Urinary bladder (tissue), 3 donors: ENCODE measurements at regions not wholly inside any gene's neighbourhood (a gene's known extent, or its start where the extent isn't known, plus 50 kb on each side); places are given as distances from the start of the nearest gene placed in this dataset.
"Not testable (repeated sequence)": the region's sequence is repeated elsewhere in the genome, so short reads cannot be mapped to it uniquely, and the experiment has no call there.

ENCODE experiments used
- DNase-seq: peaks from one replicate; pipeline ENCODE4 v3.0.0-alpha.2; 2015; ENCODE audit errors: extremely low spot score
- H3K27ac ChIP-seq: one replicate; pipeline ENCODE4 v1.5.1; 2013; ENCODE audit warnings: low read depth, mild to moderate bottlenecking, moderate library complexity
- H3K36me3 ChIP-seq: one replicate; pipeline ENCODE4 v1.6.1; 2013; ENCODE audit warnings: mild to moderate bottlenecking, moderate library complexity; ENCODE audit not compliant: insufficient read depth
- H3K4me1 ChIP-seq: one replicate; pipeline ENCODE4 v1.6.1; 2013; ENCODE audit warnings: mild to moderate bottlenecking, moderate library complexity; ENCODE audit not compliant: insufficient read depth
- H3K4me3 ChIP-seq: one replicate; pipeline ENCODE4 v1.5.1; 2013; ENCODE audit warnings: low read depth, low read length
- WGBS: extraction: QIAGEN DNeasy Blood & Tissue Kit; methylation state at CpG from one replicate; pipeline ENCODE4 v1.1.7; 2013; 5-methylcytosine and 5-hydroxymethylcytosine counted together
- donor health status: healthy with polysubstance abuse.
- donor health status: healthy.

GRCh38 chr6:155837474-155837873 lies 381.8 kb upstream of the NOX3 start:
- H3K4me3 ChIP-seq: no peak overlapping the region
- no peaks in the 10 kb centered on the region for H3K4me1 ChIP-seq
- 78% methylated on average over 4 of the region's 4 CpGs for WGBS
- no peaks in the 10 kb centered on the region for H3K36me3 ChIP-seq
- H3K27ac ChIP-seq: no peak overlapping the region
- DNase-seq: no peak

DNA sequence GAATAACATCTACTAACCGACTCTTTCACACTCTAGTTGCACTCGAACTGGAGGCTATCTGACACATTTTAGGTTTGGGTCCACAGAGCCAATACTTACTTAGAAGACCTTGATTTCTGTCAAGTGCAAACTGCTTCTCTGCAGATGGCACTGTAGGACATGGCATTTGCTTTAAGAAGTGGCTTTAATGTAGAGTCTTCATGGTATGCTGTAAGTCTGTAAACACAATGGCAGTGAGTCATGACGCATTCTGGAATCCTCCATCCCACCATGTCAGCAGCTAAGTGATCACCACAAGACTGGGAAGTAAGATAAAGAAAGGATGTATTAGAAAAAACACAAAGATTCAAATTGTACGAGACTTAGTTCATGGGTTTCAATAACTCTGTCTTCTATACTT lies 377.0 kb upstream of the NOX3 start:
- H3K4me3 ChIP-seq: no peak overlapping the region
- no peaks in the 10 kb centered on the region for H3K4me1 ChIP-seq
- H3K27ac ChIP-seq: no peak overlapping the region
- 71% methylated on average over 4 of the region's 4 CpGs for WGBS
- no peaks in the 10 kb centered on the region for H3K36me3 ChIP-seq
- no peak for DNase-seq

- no peaks in the 10 kb centered on the region for H3K4me1 ChIP-seq
- H3K36me3 ChIP-seq: no peaks in the 10 kb centered on the region
- no peak overlapping the region for H3K4me3 ChIP-seq
- no peak overlapping the region for H3K27ac ChIP-seq
- no peak for DNase-seq
- 86% methylated on average over 5 of the region's 5 CpGs for WGBS
Measured at GRCh38 chr6:155830531-155830930, 374.9 kb upstream of the NOX3 start.

- Histone ChIP-seq H3K4me3 (no peak overlapping the region), H3K4me1 (no peaks in the 10 kb centered on the region), H3K27ac (no peak overlapping the region), H3K36me3 (no peaks in the 10 kb centered on the region)
- no peak for DNase-seq
- WGBS: 87% methylated on average over 2 of the region's 2 CpGs
Measured at GRCh38 chr6:155829646-155830045, 374.0 kb upstream of the NOX3 start.

DNA sequence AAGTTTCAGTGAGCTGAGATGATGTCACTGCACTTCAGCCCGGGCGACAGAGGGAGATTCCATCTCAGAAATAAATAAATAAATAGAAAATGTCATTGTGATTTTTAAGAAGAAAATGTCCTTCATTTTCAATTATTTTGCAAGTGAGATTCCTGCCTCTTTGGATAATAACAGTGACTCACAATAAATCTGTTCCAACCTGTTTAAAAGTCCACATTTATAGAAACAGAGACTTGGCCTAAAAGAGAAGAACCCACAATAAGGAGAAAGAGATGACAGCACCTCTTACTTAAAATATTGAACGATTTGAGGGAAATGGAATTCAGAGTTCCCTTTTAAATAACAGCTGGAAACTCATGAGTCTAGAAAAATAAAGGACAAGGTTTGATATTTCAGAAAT lies 373.4 kb upstream of the NOX3 start:
- H3K4me1 ChIP-seq: no peaks in the 10 kb centered on the region
- H3K4me3 ChIP-seq: no peak overlapping the region
- no peaks in the 10 kb centered on the region for H3K36me3 ChIP-seq
- H3K27ac ChIP-seq: no peak overlapping the region
- WGBS: 81% methylated on average over 3 of the region's 3 CpGs
- no peak for DNase-seq

DNA sequence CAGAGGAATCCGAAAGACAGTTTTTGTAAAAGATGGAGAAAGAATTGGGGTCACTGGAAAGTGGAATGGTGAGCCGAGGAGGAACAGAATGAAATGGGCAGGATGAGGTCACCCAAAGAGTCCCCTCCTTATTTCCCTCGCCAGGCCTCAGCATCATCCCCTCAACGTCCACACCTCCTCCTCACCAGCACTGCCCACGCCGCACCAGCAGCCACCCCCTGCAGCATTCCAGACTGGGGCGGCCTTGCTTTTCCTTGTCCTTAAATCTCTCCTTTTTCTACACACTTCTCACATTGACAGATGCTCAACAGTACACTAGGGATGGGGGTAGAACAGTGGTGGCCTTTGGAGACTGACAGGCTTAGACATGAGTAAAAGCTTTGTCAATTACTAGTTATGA lies 363.1 kb upstream of the NOX3 start:
- Histone ChIP-seq H3K4me1 (no peaks in the 10 kb centered on the region), H3K36me3 (no peaks in the 10 kb centered on the region), H3K4me3 (no peak overlapping the region), H3K27ac (no peak overlapping the region)
- WGBS: 81% methylated on average over 7 of the region's 7 CpGs
- no peak for DNase-seq

- Histone ChIP-seq H3K4me3 (no peak overlapping the region), H3K27ac (no peak overlapping the region), H3K36me3 (no peaks in the 10 kb centered on the region), H3K4me1 (no peaks in the 10 kb centered on the region)
- WGBS: 72% methylated on average over 5 of the region's 5 CpGs
- no peak for DNase-seq
Measured at GRCh38 chr6:155813548-155813947, 357.9 kb upstream of the NOX3 start.

DNA sequence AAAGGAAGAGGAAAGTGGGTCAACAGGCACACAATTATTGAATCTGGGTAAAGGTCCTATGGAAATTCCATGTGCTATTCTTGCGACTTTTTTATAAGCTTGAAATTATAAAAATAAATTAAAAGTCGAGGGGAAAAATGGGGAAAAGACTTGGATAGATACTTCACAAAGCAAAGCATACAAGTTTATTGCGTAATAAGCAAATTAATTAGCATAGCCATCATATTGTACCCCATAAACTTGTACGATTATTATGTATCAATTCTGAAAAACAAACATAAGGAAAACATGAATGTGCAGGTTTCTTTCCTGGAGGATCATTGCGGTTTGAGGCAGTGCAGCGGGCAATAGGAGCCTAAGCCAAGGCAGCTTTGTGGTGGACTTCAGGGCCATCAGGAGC lies 351.6 kb upstream of the NOX3 start:
- H3K27ac ChIP-seq: no peak overlapping the region
- WGBS: 88% methylated on average over 6 of the region's 6 CpGs
- no peak overlapping the region for H3K4me3 ChIP-seq
- H3K4me1 ChIP-seq: no peaks in the 10 kb centered on the region
- H3K36me3 ChIP-seq: no peaks in the 10 kb centered on the region
- DNase-seq: no peak

GRCh38 chr6:155801046-155801445 lies 345.4 kb upstream of the NOX3 start:
- Histone ChIP-seq H3K36me3 (no peaks in the 10 kb centered on the region), H3K27ac (no peak overlapping the region), H3K4me1 (no peaks in the 10 kb centered on the region), H3K4me3 (no peak overlapping the region)
- WGBS: 86% methylated on average over 1 of the region's 1 CpG
- DNase-seq: no peak

GRCh38 chr6:155798876-155799275 lies 343.2 kb upstream of the NOX3 start:
- not testable (repeated sequence) for DNase-seq, H3K27ac ChIP-seq, H3K4me3 ChIP-seq, H3K36me3 ChIP-seq, H3K4me1 ChIP-seq
- WGBS: 90% methylated on average over 3 of the region's 3 CpGs

DNA sequence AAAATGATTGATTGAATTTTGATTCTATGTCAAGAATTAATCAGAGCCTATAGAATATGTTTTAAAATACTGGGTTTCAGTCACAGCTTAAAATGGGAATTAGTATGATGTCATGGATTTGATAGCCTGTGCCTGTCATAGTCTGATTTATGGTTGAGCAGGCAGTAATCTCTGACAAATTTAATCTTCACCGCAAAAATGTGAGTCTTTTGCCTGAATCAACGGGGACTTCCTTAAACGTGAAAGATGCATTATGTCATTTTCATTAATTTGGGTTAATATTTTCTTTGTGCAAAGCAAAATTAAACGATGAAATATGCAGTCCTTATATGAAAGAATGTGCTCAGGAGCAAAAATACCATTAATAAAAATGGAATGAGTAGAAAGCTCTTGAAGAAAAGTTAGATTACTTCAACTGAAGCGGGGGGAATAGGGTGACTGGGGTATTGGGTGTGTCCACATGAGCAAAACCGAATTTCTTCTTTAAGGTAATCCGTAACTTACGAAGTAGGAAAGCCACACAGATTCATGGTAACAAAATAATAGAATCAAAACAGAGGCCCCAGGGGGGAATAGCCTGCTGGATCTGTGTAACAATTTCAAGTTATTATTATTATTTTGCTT lies 339.6 kb upstream of the NOX3 start:
- DNase-seq: no peak
- Histone ChIP-seq H3K4me1 (no peaks in the 10 kb centered on the region), H3K27ac (no peak overlapping the region), H3K36me3 (no peaks in the 10 kb centered on the region), H3K4me3 (no peak overlapping the region)
- 81% methylated on average over 8 of the region's 8 CpGs for WGBS

DNA sequence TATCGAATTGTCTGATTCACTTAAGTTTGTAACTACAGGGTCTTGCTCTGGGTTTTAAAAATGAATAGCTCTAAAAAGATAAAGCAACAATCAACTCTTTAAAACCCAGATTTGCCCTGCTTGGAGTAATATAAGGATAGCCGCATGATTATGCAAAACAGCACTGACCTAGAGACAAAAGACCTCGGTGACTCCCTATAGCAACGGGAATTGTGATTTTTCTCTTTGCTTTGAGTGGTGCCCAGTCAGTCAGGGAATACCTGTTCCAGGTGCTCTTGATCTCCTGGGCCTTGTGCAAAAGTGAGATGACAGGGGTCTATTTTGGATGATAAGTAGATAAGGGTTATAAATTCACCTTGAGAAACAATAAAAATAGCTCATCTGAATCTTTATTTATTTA lies 336.3 kb upstream of the NOX3 start:
- 81% methylated on average over 4 of the region's 4 CpGs for WGBS
- H3K4me3 ChIP-seq: no peak overlapping the region
- no peaks in the 10 kb centered on the region for H3K36me3 ChIP-seq
- no peak for DNase-seq
- H3K4me1 ChIP-seq: no peaks in the 10 kb centered on the region
- H3K27ac ChIP-seq: no peak overlapping the region

DNA sequence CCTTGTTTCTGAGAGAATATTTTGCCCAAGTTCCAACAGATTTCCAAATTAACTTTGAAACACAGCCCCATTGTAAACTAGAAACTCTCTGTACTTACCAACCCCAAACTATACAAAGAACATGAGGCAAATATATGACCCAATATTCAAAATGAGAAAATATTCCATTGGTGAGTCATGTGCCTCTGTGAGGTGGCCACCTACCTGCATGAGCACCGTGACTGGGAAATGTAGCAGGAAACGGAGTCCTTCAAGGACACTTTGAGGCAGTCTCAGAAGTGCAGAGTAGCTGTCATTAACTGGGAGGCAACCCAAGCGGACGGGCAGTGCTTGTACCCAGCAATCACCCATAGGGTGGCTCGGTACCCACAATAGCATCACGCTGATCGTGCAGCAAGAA lies 335.5 kb upstream of the NOX3 start:
- no peak overlapping the region for H3K27ac ChIP-seq
- WGBS: 92% methylated on average over 7 of the region's 7 CpGs
- H3K4me1 ChIP-seq: no peaks in the 10 kb centered on the region

GRCh38 chr6:155787168-155787567 lies 331.5 kb upstream of the NOX3 start:
- Histone ChIP-seq H3K4me3 (no peak overlapping the region), H3K27ac (no peak overlapping the region), H3K4me1 (no peaks in the 10 kb centered on the region), H3K36me3 (no peaks in the 10 kb centered on the region)
- WGBS: 93% methylated on average over 5 of the region's 5 CpGs
- no peak for DNase-seq

More for the DNA sequence above, 335.5 kb upstream of the NOX3 start:
- H3K36me3 ChIP-seq: no peaks in the 10 kb centered on the region
- no peak overlapping the region for H3K4me3 ChIP-seq
- DNase-seq: no peak

GRCh38 chr6:155786528-155786927 lies 330.9 kb upstream of the NOX3 start:
- Histone ChIP-seq H3K4me1 (no peaks in the 10 kb centered on the region), H3K4me3 (no peak overlapping the region), H3K36me3 (no peaks in the 10 kb centered on the region), H3K27ac (no peak overlapping the region)
- no peak for DNase-seq
- 83% methylated on average over 1 of the region's 1 CpG for WGBS
